Suprapubic skin (tissue), 4 donors: ENCODE measurements at regions not wholly inside any gene's neighbourhood (a gene's known extent, or its start where the extent isn't known, plus 50 kb on each side); places are given as distances from the start of the nearest gene placed in this dataset.
A peak's percentile ranks its signal among the peaks of the same experiment; 100 is the strongest.

ENCODE experiments used
- DNase-seq, 2 donors: peaks; one replicate each; pipeline ENCODE4 v3.0.0-alpha.2; 2019; ENCODE audit warnings: low spot score in 2 of 2
- H3K27ac ChIP-seq: fragments of 200-600 bp; sonication (generic); one replicate; pipeline ENCODE4 v1.5.1; 2019
- H3K27me3 ChIP-seq: fragments of 200-600 bp; sonication (generic); one replicate; pipeline ENCODE4 v1.5.1; 2019
- H3K36me3 ChIP-seq: fragments of 200-600 bp; sonication (generic); one replicate; pipeline ENCODE4 v1.5.1; 2019
- H3K4me1 ChIP-seq: fragments of 200-600 bp; sonication (generic); one replicate; pipeline ENCODE4 v1.5.1; 2019
- H3K4me3 ChIP-seq: fragments of 200-600 bp; sonication (generic); one replicate; pipeline ENCODE4 v1.5.1; 2019; ENCODE audit warnings: mild to moderate bottlenecking
- H3K9me3 ChIP-seq: fragments of 200-600 bp; sonication (generic); one replicate; pipeline ENCODE4 v1.5.1; 2019
- CTCF ChIP-seq, 2 donors: fragments of 200-600 bp in 1 of 2; fragments of 450-650 bp in 1 of 2; sonication (generic) in 1 of 2; IDR thresholded peaks; one replicate each; pipeline ENCODE4 v1.5.1; 2016 to 2019; ENCODE audit warnings: antibody characterized with exemption in 2 of 2, mild to moderate bottlenecking in 1 of 2, moderate library complexity in 1 of 2
- EP300 ChIP-seq: sonication (generic); formaldehyde crosslinking; IDR thresholded peaks from one replicate; pipeline ENCODE4 v1.6.1; 2017; ENCODE audit warnings: antibody characterized with exemption
- POLR2A ChIP-seq, 2 donors: fragments of 450-650 bp; IDR thresholded peaks; one replicate each; pipeline ENCODE4 v1.6.1; 2017; ENCODE audit warnings: antibody characterized with exemption in 2 of 2, mild to moderate bottlenecking in 2 of 2, moderate library complexity in 2 of 2
- POLR2AphosphoS5 ChIP-seq, 3 donors: sonication (generic); formaldehyde crosslinking; IDR thresholded peaks; one replicate each; pipeline ENCODE4 v1.6.1; 2017; ENCODE audit warnings: antibody characterized with exemption in 3 of 3
- WGBS: methylation state at CpG from one replicate; pipeline ENCODE4 v1.1.5; 2018; 5-methylcytosine and 5-hydroxymethylcytosine counted together

GRCh38 chr14:50014809-50015430, 101.5 kb downstream of the VCPKMT start:
- H3K4me1 ChIP-seq, result peaks cover 24% of the 10 kb centered on the region
- WGBS, result 88% methylated on average over 2 of the region's 2 CpGs
- no peak overlapping the region for H3K27ac ChIP-seq
- DNase-seq, result no peak
- H3K27me3 ChIP-seq, result no peaks in the 10 kb centered on the region
- H3K4me3 ChIP-seq, result no peak overlapping the region
- no peaks in the 10 kb centered on the region for H3K36me3 ChIP-seq
- H3K9me3 ChIP-seq, result no peaks in the 10 kb centered on the region
- TF ChIP-seq POLR2AphosphoS5 (IDR thresholded peaks at IDR 0.05) (no peak), EP300 (no peak), POLR2A (IDR thresholded peaks at IDR 0.05) (no peak), CTCF (IDR thresholded peaks at IDR 0.05) (no peak)

GRCh38 chr14:50015716-50016115, 100.7 kb downstream of the VCPKMT start:
- Histone ChIP-seq H3K4me3 (no peak overlapping the region), H3K9me3 (peaks cover 3% of the 10 kb centered on the region), H3K27ac (no peak overlapping the region), H3K36me3 (no peaks in the 10 kb centered on the region), H3K4me1 (peaks cover 18% of the 10 kb centered on the region), H3K27me3 (no peaks in the 10 kb centered on the region)
- TF ChIP-seq POLR2A (IDR thresholded peaks at IDR 0.05) (no peak), EP300 (no peak), POLR2AphosphoS5 (IDR thresholded peaks at IDR 0.05) (no peak), CTCF (IDR thresholded peaks at IDR 0.05) (no peak)
- WGBS, result 92% methylated on average over 3 of the region's 3 CpGs
- no peak for DNase-seq

GRCh38 chr14:50018201-50018932, 98.0 kb downstream of the VCPKMT start:
- DNase-seq, result no peak
- TF ChIP-seq EP300 (no peak), POLR2AphosphoS5 (IDR thresholded peaks at IDR 0.05) (no peak), POLR2A (IDR thresholded peaks at IDR 0.05) (no peak), CTCF (IDR thresholded peaks at IDR 0.05) (no peak)
- H3K4me3 ChIP-seq, result no peak overlapping the region
- no peaks in the 10 kb centered on the region for H3K36me3 ChIP-seq
- WGBS, result 54% methylated on average over 10 of the region's 10 CpGs
- peak overlapping the region; percentile 34 for H3K27ac ChIP-seq
- peaks cover 15% of the 10 kb centered on the region for H3K4me1 ChIP-seq
- H3K9me3 ChIP-seq, result peaks cover 3% of the 10 kb centered on the region
- H3K27me3 ChIP-seq, result no peaks in the 10 kb centered on the region

GRCh38 chr14:50018933-50019210, 97.5 kb downstream of the VCPKMT start:
- Histone ChIP-seq H3K36me3 (no peaks in the 10 kb centered on the region), H3K9me3 (peaks cover 3% of the 10 kb centered on the region), H3K4me3 (no peak overlapping the region), H3K4me1 (peaks cover 20% of the 10 kb centered on the region), H3K27ac (peak overlapping the region; percentile 6), H3K27me3 (no peaks in the 10 kb centered on the region)
- WGBS, result 54% methylated on average over 2 of the region's 2 CpGs
- TF ChIP-seq POLR2AphosphoS5 (IDR thresholded peaks at IDR 0.05) (no peak), CTCF (IDR thresholded peaks at IDR 0.05) (no peak), EP300 (no peak), POLR2A (IDR thresholded peaks at IDR 0.05) (no peak)
- DNase-seq, result no peak

GRCh38 chr14:50020184-50020583, 96.2 kb downstream of the VCPKMT start:
- H3K9me3 ChIP-seq, result peaks cover 3% of the 10 kb centered on the region
- H3K4me3 ChIP-seq, result no peak overlapping the region
- H3K27me3 ChIP-seq, result no peaks in the 10 kb centered on the region
- H3K4me1 ChIP-seq, result peaks cover 33% of the 10 kb centered on the region
- no peak overlapping the region for H3K27ac ChIP-seq
- no peaks in the 10 kb centered on the region for H3K36me3 ChIP-seq
- DNase-seq, result no peak
- TF ChIP-seq EP300, result no peak
- TF ChIP-seq POLR2AphosphoS5 (IDR thresholded peaks at IDR 0.05), result no peak
